Lower lobe of right lung (tissue), 2 donors: ENCODE measurements at regions not wholly inside any gene's neighbourhood (a gene's known extent, or its start where the extent isn't known, plus 50 kb on each side); places are given as distances from the start of the nearest gene placed in this dataset.

ENCODE experiments used
- ATAC-seq, 2 donors: fragments of 200-7000 bp; cut with Tn5 transposase; one replicate each; pipeline ENCODE4 v1.9.1; 2020 to 2022; ENCODE audit warnings: mild to moderate bottlenecking in 2 of 2, moderate library complexity in 2 of 2
- DNase-seq: peaks from one replicate; pipeline ENCODE4 v3.0.0-alpha.2; 2020
- H3K27ac ChIP-seq: fragments of 200-600 bp; one replicate; pipeline ENCODE4 v1.8.0; 2022
- H3K27me3 ChIP-seq: fragments of 200-600 bp; one replicate; pipeline ENCODE4 v1.8.0; 2022; ENCODE audit warnings: low read depth
- H3K36me3 ChIP-seq: fragments of 200-600 bp; one replicate; pipeline ENCODE4 v1.8.0; 2022; ENCODE audit warnings: mild to moderate bottlenecking
- H3K4me1 ChIP-seq: fragments of 200-600 bp; one replicate; pipeline ENCODE4 v1.8.0; 2022
- H3K4me3 ChIP-seq: fragments of 200-600 bp; one replicate; pipeline ENCODE4 v1.8.0; 2022; ENCODE audit warnings: mild to moderate bottlenecking
- H3K9me3 ChIP-seq: fragments of 200-600 bp; one replicate; pipeline ENCODE4 v1.8.0; 2022
- intact Hi-C: fragments of 100-400 bp; cut with DNase I; formaldehyde crosslinking; loops from one replicate; pipeline ENCODE4 v1.11.0; 2022
- TF ChIP-seq, protein P1 (sequence below): fragments of 200-600 bp; IDR thresholded peaks from one replicate; pipeline ENCODE4 v1.8.0; 2022; ENCODE audit warnings: antibody characterized with exemption, mild to moderate bottlenecking
- donor health status: DM: no; HTN: yes; CAD: no; lungs with severe emphysema.

DNA sequence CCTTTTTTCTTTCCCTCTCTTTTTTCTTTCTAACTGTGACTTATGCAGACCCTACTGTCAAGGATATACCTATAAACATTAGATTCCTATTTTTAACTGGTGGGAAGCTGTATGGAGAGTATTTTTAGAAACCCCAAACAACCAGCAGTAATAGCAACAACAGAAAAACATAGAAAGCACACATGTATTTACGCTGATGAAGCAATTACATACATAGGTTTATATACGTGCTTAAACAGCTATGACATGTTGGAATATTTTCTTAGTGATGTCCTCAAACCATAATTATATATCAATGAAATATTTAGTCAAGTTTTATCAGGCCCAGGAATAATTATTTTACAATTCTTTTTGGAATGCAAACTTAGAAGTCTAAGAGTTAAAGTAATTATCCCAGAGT, 294.3 kb upstream of the SOX4 start:
- no peak overlapping the region for H3K27ac ChIP-seq
- intact Hi-C loops: no loop called here
- no peaks in the 10 kb centered on the region for H3K4me1 ChIP-seq
- H3K27me3 ChIP-seq: no peaks in the 10 kb centered on the region
- no peak for DNase-seq
- no peaks in the 10 kb centered on the region for H3K36me3 ChIP-seq
- H3K4me3 ChIP-seq: no peak overlapping the region
- ATAC-seq: no peak
- TF ChIP-seq, protein P1, sequence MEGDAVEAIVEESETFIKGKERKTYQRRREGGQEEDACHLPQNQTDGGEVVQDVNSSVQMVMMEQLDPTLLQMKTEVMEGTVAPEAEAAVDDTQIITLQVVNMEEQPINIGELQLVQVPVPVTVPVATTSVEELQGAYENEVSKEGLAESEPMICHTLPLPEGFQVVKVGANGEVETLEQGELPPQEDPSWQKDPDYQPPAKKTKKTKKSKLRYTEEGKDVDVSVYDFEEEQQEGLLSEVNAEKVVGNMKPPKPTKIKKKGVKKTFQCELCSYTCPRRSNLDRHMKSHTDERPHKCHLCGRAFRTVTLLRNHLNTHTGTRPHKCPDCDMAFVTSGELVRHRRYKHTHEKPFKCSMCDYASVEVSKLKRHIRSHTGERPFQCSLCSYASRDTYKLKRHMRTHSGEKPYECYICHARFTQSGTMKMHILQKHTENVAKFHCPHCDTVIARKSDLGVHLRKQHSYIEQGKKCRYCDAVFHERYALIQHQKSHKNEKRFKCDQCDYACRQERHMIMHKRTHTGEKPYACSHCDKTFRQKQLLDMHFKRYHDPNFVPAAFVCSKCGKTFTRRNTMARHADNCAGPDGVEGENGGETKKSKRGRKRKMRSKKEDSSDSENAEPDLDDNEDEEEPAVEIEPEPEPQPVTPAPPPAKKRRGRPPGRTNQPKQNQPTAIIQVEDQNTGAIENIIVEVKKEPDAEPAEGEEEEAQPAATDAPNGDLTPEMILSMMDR: no peak
- H3K9me3 ChIP-seq: peaks cover 5% of the 10 kb centered on the region

DNA sequence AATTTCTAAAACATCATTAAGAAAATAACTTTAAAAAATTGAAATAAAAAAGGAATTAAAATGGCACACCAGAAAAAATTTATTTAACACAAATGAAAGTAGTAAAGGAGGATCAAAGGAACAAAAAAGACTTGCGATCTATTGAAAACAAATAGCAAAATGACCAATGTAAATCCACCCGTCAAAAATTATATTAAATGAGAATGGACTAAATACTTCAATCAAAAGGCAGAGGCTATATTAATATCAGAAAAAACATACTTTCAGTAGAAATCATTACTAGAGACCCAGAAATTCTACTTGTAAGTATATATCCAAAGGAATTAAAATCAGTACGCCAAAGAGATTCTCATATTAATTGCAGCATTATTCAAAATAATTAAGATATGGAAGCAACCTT, 293.1 kb upstream of the SOX4 start:
- DNase-seq: no peak
- Histone ChIP-seq H3K27ac (no peak overlapping the region), H3K27me3 (no peaks in the 10 kb centered on the region), H3K9me3 (peaks cover 5% of the 10 kb centered on the region), H3K4me1 (no peaks in the 10 kb centered on the region), H3K36me3 (no peaks in the 10 kb centered on the region), H3K4me3 (no peak overlapping the region)
- no peak for ATAC-seq
- intact Hi-C loops: no loop called here
- TF ChIP-seq, protein P1: no peak

DNA sequence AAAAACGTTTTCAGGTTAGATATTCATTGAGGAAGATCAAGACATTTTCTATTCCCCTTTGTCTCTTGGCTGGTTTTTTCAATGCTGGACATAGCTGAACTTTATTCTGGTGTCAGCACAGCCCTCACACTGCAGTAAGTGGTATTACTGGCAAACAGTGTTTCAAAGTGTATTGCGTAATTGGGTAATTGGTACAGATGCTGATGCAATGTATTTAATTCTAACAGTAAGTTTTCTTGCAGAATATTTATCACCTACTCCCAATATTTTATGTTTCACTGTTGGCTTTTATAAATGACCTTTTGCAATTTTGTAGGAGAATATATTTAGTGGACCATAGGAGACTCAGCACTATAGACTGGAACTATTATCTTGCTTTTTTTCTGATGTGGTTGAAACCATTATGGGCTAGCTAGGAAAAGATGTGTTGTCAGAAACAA, 287.6 kb upstream of the SOX4 start:
- TF ChIP-seq, protein P1: peak; percentile 10
- ATAC-seq (peak; percentile 45 to 80), DNase-seq (no peak)
- H3K27me3 ChIP-seq: no peaks in the 10 kb centered on the region
- no peak overlapping the region for H3K27ac ChIP-seq
- peaks cover 5% of the 10 kb centered on the region for H3K9me3 ChIP-seq
- H3K4me1 ChIP-seq: no peaks in the 10 kb centered on the region
- intact Hi-C loops: no loop called here
- H3K36me3 ChIP-seq: no peaks in the 10 kb centered on the region
- H3K4me3 ChIP-seq: no peak overlapping the region

DNA sequence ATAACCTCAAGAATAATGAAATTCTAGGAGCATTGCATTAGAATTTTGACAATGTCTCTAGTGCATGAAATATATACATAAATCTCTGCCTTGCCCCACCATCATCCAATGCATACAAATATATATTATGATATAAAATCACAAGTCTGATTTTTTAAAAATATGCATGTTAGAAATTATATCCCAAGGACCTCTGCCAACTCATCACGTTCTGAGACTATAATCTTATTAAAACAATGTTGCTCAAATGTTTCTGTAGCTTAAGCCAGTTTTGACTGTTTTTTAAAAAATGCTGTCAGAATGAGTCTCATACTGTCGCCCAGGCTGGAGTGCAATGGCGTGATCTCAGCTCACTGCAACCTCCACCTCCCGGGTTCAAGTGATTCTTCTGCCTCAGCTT, 287.0 kb upstream of the SOX4 start:
- no peak for ATAC-seq
- Histone ChIP-seq H3K9me3 (peaks cover 5% of the 10 kb centered on the region), H3K27ac (no peak overlapping the region), H3K27me3 (no peaks in the 10 kb centered on the region), H3K4me3 (no peak overlapping the region), H3K4me1 (no peaks in the 10 kb centered on the region), H3K36me3 (no peaks in the 10 kb centered on the region)
- intact Hi-C loops: no loop called here
- DNase-seq: no peak
- TF ChIP-seq, protein P1: no peak

DNA sequence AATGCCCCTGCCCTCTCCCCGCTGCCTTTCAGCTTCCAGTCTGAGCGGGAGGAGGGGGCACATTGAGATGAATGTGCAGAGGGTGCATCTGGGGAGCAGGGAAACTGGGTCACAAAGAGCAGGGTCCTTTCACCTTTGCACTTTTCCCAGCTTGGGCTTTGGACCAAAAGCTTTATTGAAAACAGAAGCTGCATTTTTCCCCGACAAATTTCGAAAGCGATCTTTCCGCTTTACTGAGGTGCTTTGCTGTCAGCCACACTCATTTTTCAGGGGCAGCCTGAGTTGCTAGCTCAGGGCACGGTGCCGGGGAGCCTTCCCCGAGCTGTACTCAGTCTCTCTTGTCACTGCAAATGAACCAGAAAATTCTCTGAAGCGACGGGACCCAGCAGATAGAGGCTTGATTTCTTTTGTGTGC, 283.7 kb upstream of the SOX4 start:
- H3K27ac ChIP-seq: no peak overlapping the region
- DNase-seq (no peak), ATAC-seq (no peak)
- H3K4me3 ChIP-seq: no peak overlapping the region
- TF ChIP-seq, protein P1: no peak
- no peaks in the 10 kb centered on the region for H3K27me3 ChIP-seq
- no peaks in the 10 kb centered on the region for H3K4me1 ChIP-seq
- H3K9me3 ChIP-seq: no peaks in the 10 kb centered on the region
- no peaks in the 10 kb centered on the region for H3K36me3 ChIP-seq
- intact Hi-C loops: no loop called here

DNA sequence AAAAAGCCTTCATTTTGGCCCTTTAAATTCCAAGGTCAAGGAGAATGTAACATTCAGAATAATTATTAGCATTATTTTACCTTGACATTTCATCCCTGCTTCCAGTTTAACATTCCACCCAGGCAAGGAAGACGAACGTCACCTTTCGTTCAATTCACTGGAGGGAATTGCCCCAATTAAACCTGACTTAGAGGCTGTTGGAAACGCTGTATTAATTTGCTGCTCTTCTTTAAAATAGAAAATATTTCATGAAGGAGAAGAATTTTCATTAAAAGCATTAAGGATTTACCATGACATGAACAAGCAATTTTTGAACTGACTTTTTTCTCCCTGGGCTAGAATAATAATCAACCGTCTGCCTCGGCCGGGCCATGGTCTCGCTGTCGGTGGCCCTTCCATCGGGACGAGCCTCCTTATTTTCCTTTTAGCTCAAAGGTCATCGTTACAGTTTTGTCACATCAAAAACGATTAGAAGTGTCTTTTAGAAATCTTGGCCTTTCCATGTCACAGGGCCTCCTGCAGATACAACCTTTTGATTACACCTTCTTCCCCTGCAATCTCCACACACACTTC, 282.9 kb upstream of the SOX4 start:
- H3K9me3 ChIP-seq: no peaks in the 10 kb centered on the region
- H3K4me3 ChIP-seq: no peak overlapping the region
- DNase-seq (no peak), ATAC-seq (no peak)
- no peak overlapping the region for H3K27ac ChIP-seq
- no peaks in the 10 kb centered on the region for H3K36me3 ChIP-seq
- no peaks in the 10 kb centered on the region for H3K27me3 ChIP-seq
- no peaks in the 10 kb centered on the region for H3K4me1 ChIP-seq
- intact Hi-C loops: no loop called here
- TF ChIP-seq, protein P1: no peak
